B cell (primary cell): ENCODE measurements at regions not wholly inside any gene's neighbourhood (a gene's known extent, or its start where the extent isn't known, plus 50 kb on each side); places are given as distances from the start of the nearest gene placed in this dataset.

ENCODE experiments used
- ATAC-seq: fragments of 200-7000 bp; cut with Tn5 transposase; one replicate; pipeline ENCODE4 v1.10.0; 2021; ENCODE audit warnings: low read depth, mild to moderate bottlenecking, moderate number of reproducible peaks, moderate library complexity
- CTCF ChIA-PET: fragments of 350-600 bp; sonication (Branson Sonifier 250); formaldehyde crosslinking; loops from one replicate; lab custom pipeline; 2021; ENCODE audit warnings: antibody characterized with exemption, inconsistent platforms; lab: Charles Lee
- POLR2A ChIA-PET: fragments of 350-600 bp; sonication (Branson Sonifier 250); formaldehyde crosslinking; loops from one replicate; lab custom pipeline; 2021; ENCODE audit warnings: antibody characterized with exemption; lab: Charles Lee
- DNase-seq: peaks from one replicate; pipeline ENCODE4 v3.0.0; 2013
- H2AFZ ChIP-seq: 2 replicates; pipeline ENCODE4 v1.6.1; 2012; ENCODE audit warnings: mild to moderate bottlenecking, low read depth, low read length; ENCODE audit not compliant: insufficient read depth, poor library complexity, severe bottlenecking
- H3K27ac ChIP-seq, 2 donors: 1 replicate in 1 of 2; 2 replicates in 1 of 2; pipeline ENCODE4 v1.5.1; 2012 to 2013; ENCODE audit warnings: low read length in 2 of 2, mild to moderate bottlenecking in 2 of 2, moderate library complexity in 1 of 2
- H3K27me3 ChIP-seq, 4 experiments: fragments of 200-600 bp in 1 of 4; sonication (generic) in 1 of 4; replicated peaks in 1 of 4; 1 replicate in 2 of 4; 2 replicates in 2 of 4; pipeline versions ENCODE4 v1.6.1 to v1.7.0; 2013 to 2016; ENCODE audit warnings: low read length in 3 of 4, mild to moderate bottlenecking in 2 of 4, mixed read lengths in 1 of 4, moderate library complexity in 1 of 4; ENCODE audit not compliant: insufficient read depth in 4 of 4, control insufficient read depth in 3 of 4; ENCODE audit errors: control extremely low read depth in 1 of 4
- H3K36me3 ChIP-seq, 2 experiments: replicated peaks in 1 of 2; 1 replicate in 1 of 2; 2 replicates in 1 of 2; pipeline versions ENCODE4 v1.6.1 to v1.7.1; 2013; ENCODE audit warnings: low read length in 1 of 2; ENCODE audit not compliant: insufficient read depth in 2 of 2, control insufficient read depth in 1 of 2; ENCODE audit errors: control extremely low read depth in 1 of 2, extremely low read depth in 1 of 2
- H3K4me1 ChIP-seq, 2 donors: fragments of 200-600 bp in 1 of 2; sonication (generic) in 1 of 2; 1 replicate in 1 of 2; 2 replicates in 1 of 2; pipeline versions ENCODE4 v1.5.1 to v1.6.1; 2013 to 2017; ENCODE audit warnings: low read length in 2 of 2; ENCODE audit not compliant: control insufficient read depth in 2 of 2, insufficient read depth in 2 of 2
- H3K4me2 ChIP-seq: replicated peaks from 2 replicates; pipeline ENCODE3; 2012; ENCODE audit warnings: mild to moderate bottlenecking, low read depth, low read length; ENCODE audit not compliant: poor library complexity, severe bottlenecking
- H3K4me3 ChIP-seq, 5 experiments: fragments of 200-600 bp in 1 of 5; sonication (generic) in 1 of 5; 1 replicate in 3 of 5; 2 replicates in 2 of 5; pipeline versions ENCODE4 v1.5.1 to v1.7.0; 2011 to 2016; ENCODE audit warnings: low read length in 4 of 5, mild to moderate bottlenecking in 4 of 5, low read depth in 2 of 5, control low read depth in 1 of 5, moderate library complexity in 1 of 5; ENCODE audit not compliant: insufficient read depth in 1 of 5; ENCODE audit errors: control extremely low read depth in 1 of 5, extremely low read depth in 1 of 5
- H3K79me2 ChIP-seq: fragments of 200-600 bp; sonication (generic); one replicate; pipeline ENCODE4 v1.6.0; 2016; ENCODE audit warnings: low read length; ENCODE audit not compliant: control insufficient read depth, insufficient read depth
- H3K9ac ChIP-seq: fragments of 200-600 bp; sonication (generic); 2 replicates; pipeline ENCODE4 v1.6.1; 2017; ENCODE audit warnings: mild to moderate bottlenecking, low read length, moderate library complexity
- H3K9me3 ChIP-seq, 3 donors: one replicate each; pipeline versions ENCODE4 v1.6.1 to v1.7.1; 2013; ENCODE audit warnings: low read length in 2 of 3; ENCODE audit not compliant: control insufficient read depth in 2 of 3, insufficient read depth in 1 of 3; ENCODE audit errors: control extremely low read depth in 1 of 3
- H4K20me1 ChIP-seq: 2 replicates; pipeline ENCODE4 v1.6.0; 2012; ENCODE audit warnings: mild to moderate bottlenecking, low read length; ENCODE audit not compliant: insufficient read depth, control insufficient read depth, poor library complexity, severe bottlenecking
- H3K27ac Mint-ChIP-seq: one replicate; pipeline ENCODE4 v1.8.0; 2021; ENCODE audit warnings: mixed read lengths
- H3K27me3 Mint-ChIP-seq: one replicate; pipeline ENCODE4 v1.8.0; 2021; ENCODE audit warnings: mixed read lengths
- H3K4me1 Mint-ChIP-seq: one replicate; pipeline ENCODE4 v1.8.0; 2021; ENCODE audit warnings: mixed read lengths
- H3K4me3 Mint-ChIP-seq: one replicate; pipeline ENCODE4 v1.8.0; 2021; ENCODE audit warnings: mixed read lengths
- H3K9me3 Mint-ChIP-seq: one replicate; pipeline ENCODE4 v1.8.0; 2022; ENCODE audit warnings: mixed read lengths; ENCODE audit not compliant: insufficient read depth
- CTCF ChIP-seq: fragments of 200-600 bp; IDR thresholded peaks from one replicate; pipeline ENCODE4 v1.8.0; 2022; ENCODE audit warnings: antibody characterized with exemption, mild to moderate bottlenecking
- EZH2 ChIP-seq: IDR thresholded peaks from 2 replicates; pipeline ENCODE4 v1.6.1; 2012; ENCODE audit warnings: borderline replicate concordance, low read depth, mild to moderate bottlenecking, moderate library complexity, low read length; ENCODE audit not compliant: insufficient read depth, poor library complexity, severe bottlenecking
- WGBS: methylation state at CpG from one replicate; pipeline ENCODE4 v1.1.5; 2013; ENCODE audit warnings: missing lambda C conversion rate; ENCODE audit not compliant: insufficient coverage; 5-methylcytosine and 5-hydroxymethylcytosine counted together
- intact Hi-C: fragments of 100-400 bp; cut with micrococcal nuclease; formaldehyde crosslinking; loops from one replicate; pipeline ENCODE4 v1.10.0; 2022

GRCh38 chr16:87052506-87052905 lies 264.7 kb downstream of the C16orf95 start:
- Mint-ChIP-seq H3K4me1 (no peaks in the 10 kb centered on the region), H3K27ac (no peak overlapping the region), H3K4me3 (no peak overlapping the region), H3K27me3 (peaks cover 18% of the 10 kb centered on the region), H3K9me3 (no peaks in the 10 kb centered on the region)
- intact Hi-C loops, result no loop called here
- POLR2A ChIA-PET, result no interaction called here
- TF ChIP-seq CTCF, result no peak
- TF ChIP-seq EZH2, result no peak
- H3K9me3 ChIP-seq, result peaks cover 0 to 29% (median 4%) of the 10 kb centered on the region in 3 donors
- H3K27me3 ChIP-seq, result peaks cover 0 to 20% (median 6%) of the 10 kb centered on the region in 4 experiments
- H3K4me1 ChIP-seq, result no peaks in the 10 kb centered on the region
- no peak overlapping the region for H3K9ac ChIP-seq
- H3K4me2 ChIP-seq, result no peak overlapping the region
- CTCF ChIA-PET, result interaction anchor here (0.8 kb wide), 1 partner anchor 10 kb away, joined by 3 read pairs; no protein-coding TSS in a partner anchor
- H3K4me3 ChIP-seq, result no peak overlapping the region
- no peaks in the 10 kb centered on the region for H4K20me1 ChIP-seq
- no peak overlapping the region for H3K27ac ChIP-seq
- ATAC-seq, result no peak
- H3K36me3 ChIP-seq, result no peaks in the 10 kb centered on the region
- no peak for DNase-seq
- 80% methylated on average over 1 of the region's 6 CpGs for WGBS
- no peak overlapping the region for H2AFZ ChIP-seq
- H3K79me2 ChIP-seq, result no peaks in the 10 kb centered on the region

- no peak overlapping the region for H3K27ac Mint-ChIP-seq
- POLR2A ChIA-PET, result no interaction called here
- intact Hi-C loops, result no loop called here
- Histone ChIP-seq H3K9me3 (peaks cover 0 to 34% (median 4%) of the 10 kb centered on the region in 3 donors), H3K9ac (no peak overlapping the region), H3K27me3 (peaks cover 0 to 20% (median 6%) of the 10 kb centered on the region in 4 experiments), H2AFZ (no peak overlapping the region), H3K4me2 (no peak overlapping the region), H3K27ac (no peak overlapping the region), H3K4me3 (no peak overlapping the region), H4K20me1 (no peaks in the 10 kb centered on the region), H3K79me2 (no peaks in the 10 kb centered on the region), H3K4me1 (no peaks in the 10 kb centered on the region), H3K36me3 (no peaks in the 10 kb centered on the region)
- no peak overlapping the region for H3K4me3 Mint-ChIP-seq
- no peaks in the 10 kb centered on the region for H3K9me3 Mint-ChIP-seq
- peaks cover 18% of the 10 kb centered on the region for H3K27me3 Mint-ChIP-seq
- CTCF ChIA-PET, result interaction anchor here (1.7 kb wide), 1 partner anchor 9 kb away, joined by 5 read pairs; no protein-coding TSS in a partner anchor
- no peak for ATAC-seq
- no peaks in the 10 kb centered on the region for H3K4me1 Mint-ChIP-seq
- WGBS, result 28% methylated on average over 30 of the region's 39 CpGs
- no peak for DNase-seq
- no peak for TF ChIP-seq CTCF
- no peak for TF ChIP-seq EZH2
Measured at GRCh38 chr16:87053016-87053982, 263.9 kb downstream of the C16orf95 start.
